ENCODE measurements at regions not wholly inside any gene's neighbourhood (a gene's known extent, or its start where the extent isn't known, plus 50 kb on each side); places are given as distances from the start of the nearest gene placed in this dataset.

DNA sequence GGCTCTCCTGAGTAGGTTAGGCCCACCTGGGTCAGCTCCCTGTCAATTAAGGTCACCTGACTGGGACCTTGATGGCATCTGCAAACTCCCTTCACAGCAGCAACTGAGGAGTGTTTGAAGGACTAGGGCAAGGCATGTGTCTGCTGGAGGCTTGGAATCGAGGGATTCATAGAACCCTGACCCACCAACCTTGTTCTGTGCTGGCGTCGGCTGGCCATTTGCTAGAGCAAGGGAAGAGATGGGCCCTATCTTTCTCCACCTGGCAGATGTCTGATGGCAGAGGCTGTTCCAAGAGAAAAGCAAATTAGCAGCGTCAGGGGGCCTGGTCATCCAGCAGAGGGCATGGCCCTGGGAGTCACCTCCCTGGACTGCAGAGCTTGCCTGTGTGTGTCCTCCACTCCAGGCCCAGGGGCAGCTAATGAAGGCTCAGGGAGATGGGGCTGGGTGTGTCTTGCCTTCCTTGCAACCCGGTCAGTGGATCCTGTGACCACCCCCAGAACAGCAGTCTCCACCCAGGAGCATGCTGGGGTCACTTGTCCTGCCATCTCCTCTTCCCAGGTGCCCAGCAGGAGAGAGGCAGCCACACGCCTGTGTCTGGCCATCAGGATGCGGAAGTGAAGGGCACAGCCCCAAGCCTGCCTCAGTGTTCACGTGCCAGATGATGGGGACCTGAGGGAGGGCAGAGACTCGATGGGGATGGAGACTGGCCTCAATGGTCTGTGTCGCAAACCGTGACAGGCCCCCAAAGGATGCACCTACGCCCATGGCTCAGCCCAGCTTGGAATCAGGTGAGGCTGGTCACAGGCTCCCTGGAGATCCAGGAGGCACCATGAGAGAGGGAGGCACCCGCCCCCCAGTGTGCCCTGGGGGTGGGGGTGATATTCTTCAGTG, 53.9 kb downstream of the BARX1 start:
- TF ChIP-seq POLR2A (IDR thresholded peaks at IDR 0.05) (no peak), EP300 (IDR thresholded peaks at IDR 0.05) (no peak), POLR2AphosphoS5 (IDR thresholded peaks at IDR 0.05) (no peak)
- TF ChIP-seq, protein P1, sequence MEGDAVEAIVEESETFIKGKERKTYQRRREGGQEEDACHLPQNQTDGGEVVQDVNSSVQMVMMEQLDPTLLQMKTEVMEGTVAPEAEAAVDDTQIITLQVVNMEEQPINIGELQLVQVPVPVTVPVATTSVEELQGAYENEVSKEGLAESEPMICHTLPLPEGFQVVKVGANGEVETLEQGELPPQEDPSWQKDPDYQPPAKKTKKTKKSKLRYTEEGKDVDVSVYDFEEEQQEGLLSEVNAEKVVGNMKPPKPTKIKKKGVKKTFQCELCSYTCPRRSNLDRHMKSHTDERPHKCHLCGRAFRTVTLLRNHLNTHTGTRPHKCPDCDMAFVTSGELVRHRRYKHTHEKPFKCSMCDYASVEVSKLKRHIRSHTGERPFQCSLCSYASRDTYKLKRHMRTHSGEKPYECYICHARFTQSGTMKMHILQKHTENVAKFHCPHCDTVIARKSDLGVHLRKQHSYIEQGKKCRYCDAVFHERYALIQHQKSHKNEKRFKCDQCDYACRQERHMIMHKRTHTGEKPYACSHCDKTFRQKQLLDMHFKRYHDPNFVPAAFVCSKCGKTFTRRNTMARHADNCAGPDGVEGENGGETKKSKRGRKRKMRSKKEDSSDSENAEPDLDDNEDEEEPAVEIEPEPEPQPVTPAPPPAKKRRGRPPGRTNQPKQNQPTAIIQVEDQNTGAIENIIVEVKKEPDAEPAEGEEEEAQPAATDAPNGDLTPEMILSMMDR (IDR thresholded peaks at IDR 0.05): no peak
- Histone ChIP-seq H3K36me3 (no peaks in the 10 kb centered on the region), H3K27me3 (no peaks in the 10 kb centered on the region), H3K4me1 (no peaks in the 10 kb centered on the region), H3K9me3 (no peaks in the 10 kb centered on the region), H3K27ac (no peak overlapping the region), H3K4me3 (no peak overlapping the region)
- WGBS: 80% methylated on average over 10 of the region's 13 CpGs
- peak; percentile 30 to 59 for DNase-seq (ENCODE audit: low spot score in 2 of 2)

DNA sequence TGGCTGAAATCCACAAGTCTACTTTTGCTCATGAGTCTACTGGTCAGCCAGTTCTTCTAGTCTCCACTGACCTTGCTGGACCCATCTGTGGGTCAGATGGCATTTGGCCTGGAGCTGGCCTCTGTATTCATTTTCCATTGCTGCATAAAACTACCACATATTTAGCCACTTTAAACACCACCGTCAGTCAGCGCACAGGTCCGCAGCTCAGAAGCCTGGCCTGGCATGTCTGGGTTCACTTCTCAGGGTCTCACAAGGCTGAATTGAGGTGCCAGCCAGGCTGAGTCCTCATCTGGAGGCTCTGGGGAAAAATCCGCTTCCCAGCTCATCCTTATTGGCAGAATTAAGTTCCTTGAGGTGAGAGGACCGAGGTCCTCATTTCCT, 54.7 kb downstream of the BARX1 start:
- H3K4me1 ChIP-seq: no peaks in the 10 kb centered on the region
- H3K27me3 ChIP-seq: peaks cover 2% of the 10 kb centered on the region
- H3K4me3 ChIP-seq: no peak overlapping the region
- H3K36me3 ChIP-seq: no peaks in the 10 kb centered on the region
- TF ChIP-seq EP300 (IDR thresholded peaks at IDR 0.05): no peak
- TF ChIP-seq, protein P1 (IDR thresholded peaks at IDR 0.05): no peak
- TF ChIP-seq POLR2A (IDR thresholded peaks at IDR 0.05): no peak
- TF ChIP-seq POLR2AphosphoS5 (IDR thresholded peaks at IDR 0.05): no peak
- 93% methylated on average over 5 of the region's 5 CpGs for WGBS
- H3K27ac ChIP-seq: no peak overlapping the region
- peak in 1 of 2 donors; percentile 52 for DNase-seq (ENCODE audit: low spot score in 2 of 2)
- H3K9me3 ChIP-seq: no peaks in the 10 kb centered on the region

DNA sequence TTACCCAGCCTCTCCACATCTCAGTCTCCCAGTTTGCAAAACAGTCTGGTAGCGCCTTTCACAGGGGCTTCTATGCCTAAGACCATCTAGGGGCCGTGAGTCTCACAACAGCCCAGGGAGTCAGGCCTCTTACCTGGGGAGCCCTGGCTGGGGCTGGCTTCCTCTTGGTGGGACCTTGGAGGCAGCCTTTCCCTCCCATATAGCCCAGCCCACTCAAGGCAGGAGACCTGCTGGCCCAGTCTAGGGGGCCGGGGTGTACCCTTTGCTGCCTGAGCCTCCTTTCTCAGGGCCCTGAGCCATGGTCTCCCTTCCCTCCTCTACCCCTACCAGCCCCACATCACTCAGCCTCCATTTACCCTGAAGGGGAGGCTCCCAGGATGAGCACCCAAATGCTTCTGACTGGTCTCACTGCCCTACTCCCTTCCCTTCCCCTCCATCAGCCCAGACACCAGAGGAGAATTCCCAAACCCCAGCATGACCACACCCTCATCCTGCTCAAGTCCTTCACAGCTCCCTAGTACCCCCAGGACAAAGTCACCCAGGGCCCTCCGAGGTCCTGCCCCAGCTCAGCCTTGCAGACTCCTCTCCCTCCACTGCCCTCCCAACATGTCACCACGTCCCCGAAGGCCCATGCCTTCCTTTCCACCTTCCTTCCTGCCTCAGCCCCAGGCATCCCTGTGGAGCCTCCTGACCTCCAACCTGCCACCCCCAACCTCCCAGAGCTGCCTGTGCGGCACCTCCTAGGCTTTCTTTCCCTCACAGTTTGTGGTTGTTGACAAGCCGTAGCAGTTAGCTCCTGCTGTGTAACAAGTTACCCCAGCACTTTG, 55.3 kb downstream of the BARX1 start:
- TF ChIP-seq EP300 (IDR thresholded peaks at IDR 0.05) (no peak), POLR2AphosphoS5 (IDR thresholded peaks at IDR 0.05) (no peak)
- H3K36me3 ChIP-seq: no peaks in the 10 kb centered on the region
- DNase-seq (ENCODE audit: low spot score in 2 of 2): peak in 1 of 2 donors; percentile 71
- 89% methylated on average over 7 of the region's 8 CpGs for WGBS
- no peak overlapping the region for H3K4me3 ChIP-seq
- H3K4me1 ChIP-seq: no peaks in the 10 kb centered on the region
- no peaks in the 10 kb centered on the region for H3K9me3 ChIP-seq
- no peak overlapping the region for H3K27ac ChIP-seq
- H3K27me3 ChIP-seq: peaks cover 3% of the 10 kb centered on the region

DNA sequence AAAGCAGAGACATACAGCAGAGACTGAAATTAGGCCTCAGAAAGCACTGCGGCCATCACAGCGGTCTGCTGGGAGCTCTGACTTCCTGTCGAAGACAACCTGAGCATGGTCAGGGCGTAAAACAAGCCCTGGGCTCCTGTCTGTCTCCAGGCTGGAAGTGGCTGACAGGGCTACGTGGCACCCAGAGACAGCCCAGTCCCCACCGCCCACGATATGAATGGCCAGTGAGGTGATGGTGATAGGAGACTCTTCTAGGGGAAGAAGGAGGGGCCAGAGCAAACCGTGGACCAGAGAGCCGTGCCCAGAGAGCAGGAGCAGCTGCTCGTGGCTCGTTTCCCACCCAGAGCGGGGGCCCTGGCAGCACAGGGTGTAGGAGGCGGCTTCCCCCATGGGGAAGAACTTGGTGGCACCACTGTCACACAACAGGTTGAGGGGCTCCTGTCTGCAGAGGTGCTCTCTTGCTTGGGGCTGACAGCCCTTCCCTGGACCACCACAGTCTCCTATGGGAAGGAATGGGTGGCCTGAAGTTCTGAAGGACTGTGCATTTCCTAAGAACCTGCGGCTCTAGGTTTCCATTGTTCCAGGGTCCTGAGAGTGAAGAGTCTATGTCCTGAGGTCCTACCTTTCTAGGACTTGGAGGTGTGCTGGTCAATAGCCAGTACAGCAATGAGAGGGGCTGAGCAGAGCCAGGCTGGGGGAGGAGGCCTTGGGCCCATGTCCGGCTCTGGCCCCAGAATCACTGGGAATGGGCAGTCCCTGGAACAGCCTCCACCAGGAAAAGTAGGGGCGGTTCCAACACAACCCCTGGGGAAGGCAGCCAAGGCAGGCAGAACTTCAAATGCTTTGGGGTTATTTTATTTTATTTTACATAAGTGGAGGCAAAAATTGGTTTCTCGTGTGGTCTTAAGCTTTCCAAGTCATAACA, 56.4 kb downstream of the BARX1 start:
- Histone ChIP-seq H3K27me3 (peaks cover 3% of the 10 kb centered on the region), H3K4me3 (no peak overlapping the region), H3K9me3 (no peaks in the 10 kb centered on the region), H3K4me1 (no peaks in the 10 kb centered on the region), H3K27ac (no peak overlapping the region), H3K36me3 (no peaks in the 10 kb centered on the region)
- peak; percentile 34 to 58 for DNase-seq (ENCODE audit: low spot score in 2 of 2)
- TF ChIP-seq POLR2A (IDR thresholded peaks at IDR 0.05): no peak
- TF ChIP-seq EP300 (IDR thresholded peaks at IDR 0.05): no peak
- WGBS: 80% methylated on average over 14 of the region's 17 CpGs

DNA sequence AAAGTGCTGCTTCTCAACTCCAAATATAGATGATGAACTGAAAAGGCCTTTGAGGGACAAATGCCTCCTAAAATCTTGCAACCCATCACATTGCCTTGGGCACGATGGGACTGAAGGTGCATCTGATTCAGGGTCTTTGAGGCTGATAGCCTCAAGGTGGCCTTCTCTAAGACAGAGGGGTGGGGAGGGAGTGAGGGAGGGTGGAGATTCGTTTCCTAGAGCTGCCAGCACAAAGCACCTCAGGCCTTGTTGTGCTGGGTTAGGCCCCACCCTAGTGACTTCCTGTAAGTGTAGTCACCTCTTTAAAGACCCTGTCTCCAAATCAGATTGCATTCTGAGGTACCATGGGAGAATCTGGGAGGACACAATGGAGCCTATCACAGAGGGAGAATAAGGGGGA, 57.1 kb downstream of the BARX1 start:
- H3K4me1 ChIP-seq: no peaks in the 10 kb centered on the region
- H3K9me3 ChIP-seq: no peaks in the 10 kb centered on the region
- TF ChIP-seq POLR2A (IDR thresholded peaks at IDR 0.05) (no peak), EP300 (IDR thresholded peaks at IDR 0.05) (no peak), POLR2AphosphoS5 (IDR thresholded peaks at IDR 0.05) (no peak)
- TF ChIP-seq, protein P1 (IDR thresholded peaks at IDR 0.05): no peak
- H3K27me3 ChIP-seq: peaks cover 3% of the 10 kb centered on the region
- H3K27ac ChIP-seq: no peak overlapping the region
- H3K4me3 ChIP-seq: no peak overlapping the region
- 43% methylated on average over 2 of the region's 2 CpGs for WGBS
- peak in 1 of 2 donors; percentile 56 for DNase-seq (ENCODE audit: low spot score in 2 of 2)
- no peaks in the 10 kb centered on the region for H3K36me3 ChIP-seq
